Right atrium auricular region (tissue), 2 donors: ENCODE measurements at regions not wholly inside any gene's neighbourhood (a gene's known extent, or its start where the extent isn't known, plus 50 kb on each side); places are given as distances from the start of the nearest gene placed in this dataset.
"Not testable (repeated sequence)": the region's sequence is repeated elsewhere in the genome, so short reads cannot be mapped to it uniquely, and the experiment has no call there.

ENCODE experiments used
- DNase-seq: peaks from one replicate; pipeline ENCODE4 v3.0.0-alpha.2; 2019; ENCODE audit warnings: low spot score
- H3K27ac ChIP-seq, 2 donors: fragments of 200-600 bp; sonication (generic); 1 replicate in 1 of 2; 2 replicates in 1 of 2; pipeline ENCODE4 v1.5.1; 2016 to 2019
- H3K27me3 ChIP-seq, 2 donors: fragments of 200-600 bp; sonication (generic); one replicate each; pipeline versions ENCODE4 v1.5.1 to v1.6.0; 2017 to 2019
- H3K36me3 ChIP-seq: fragments of 200-600 bp; sonication (generic); one replicate; pipeline ENCODE4 v1.5.1; 2016
- H3K4me1 ChIP-seq, 2 donors: fragments of 200-600 bp; sonication (generic); one replicate each; pipeline versions ENCODE4 v1.5.1 to v1.6.0; 2017 to 2019
- H3K4me3 ChIP-seq, 2 donors: fragments of 200-600 bp; sonication (generic); 1 replicate in 1 of 2; 2 replicates in 1 of 2; pipeline ENCODE4 v1.5.1; 2017 to 2019; ENCODE audit warnings: mild to moderate bottlenecking in 1 of 2, moderate library complexity in 1 of 2
- H3K9me3 ChIP-seq, 2 donors: fragments of 200-600 bp; sonication (generic); one replicate each; pipeline ENCODE4 v1.5.1; 2019
- CTCF ChIP-seq, 2 donors: fragments of 200-600 bp; sonication (generic); IDR thresholded peaks; one replicate each; pipeline ENCODE4 v1.5.1; 2019; ENCODE audit warnings: antibody characterized with exemption in 2 of 2

DNA sequence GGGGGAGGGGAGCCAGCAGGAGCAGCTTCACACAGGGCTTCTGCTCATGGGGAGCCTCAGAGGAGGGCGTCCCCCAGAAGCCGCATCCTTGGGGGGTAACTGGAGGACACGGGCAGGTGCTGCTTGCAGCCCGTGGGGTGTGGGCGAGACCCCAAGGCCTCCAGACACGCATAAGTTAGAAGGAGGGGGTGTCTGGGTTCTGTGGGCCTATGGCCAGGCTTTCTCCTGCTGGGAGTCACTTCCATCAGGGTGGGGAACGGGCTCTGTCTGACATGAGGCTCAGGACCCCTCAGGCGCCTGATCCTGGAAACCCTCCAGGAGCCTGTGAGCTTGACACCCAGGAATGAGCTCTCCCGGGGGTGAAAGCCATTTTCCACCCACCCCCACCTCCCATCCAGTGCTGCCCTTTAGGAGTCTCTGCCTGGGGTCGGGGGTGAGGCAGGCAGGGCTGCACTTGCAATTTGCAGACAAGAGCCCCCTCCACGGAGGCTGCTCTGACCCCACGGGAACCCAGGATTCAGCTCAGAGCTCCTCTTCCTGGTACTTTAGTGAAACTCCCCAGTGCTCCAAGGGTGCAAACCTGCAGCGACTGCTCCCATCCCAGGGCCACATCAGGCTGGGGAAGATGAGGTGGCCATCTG lies 325.7 kb downstream of the ADGRD1 start:
- TF ChIP-seq CTCF (IDR thresholded peaks at IDR 0.05), result no peak
- Histone ChIP-seq H3K4me1 (no peaks in the 10 kb centered on the region), H3K27me3 (no peaks in the 10 kb centered on the region), H3K4me3 (no peak overlapping the region), H3K27ac (no peak overlapping the region), H3K36me3 (no peaks in the 10 kb centered on the region), H3K9me3 (no peaks in the 10 kb centered on the region)
- no peak for DNase-seq

- H3K9me3 ChIP-seq, result no peaks in the 10 kb centered on the region
- H3K27ac ChIP-seq, result no peak overlapping the region
- no peaks in the 10 kb centered on the region for H3K27me3 ChIP-seq
- no peak for TF ChIP-seq CTCF (IDR thresholded peaks at IDR 0.05)
- DNase-seq, result no peak
- no peak overlapping the region for H3K4me3 ChIP-seq
- H3K4me1 ChIP-seq, result no peaks in the 10 kb centered on the region
- no peaks in the 10 kb centered on the region for H3K36me3 ChIP-seq
Measured at GRCh38 chr12:131280426-131280825, 326.7 kb downstream of the ADGRD1 start.

- no peaks in the 10 kb centered on the region for H3K36me3 ChIP-seq
- no peaks in the 10 kb centered on the region for H3K27me3 ChIP-seq
- H3K27ac ChIP-seq, result no peak overlapping the region
- TF ChIP-seq CTCF (IDR thresholded peaks at IDR 0.05), result no peak
- no peak for DNase-seq
- H3K4me1 ChIP-seq, result no peaks in the 10 kb centered on the region
- no peak overlapping the region for H3K4me3 ChIP-seq
- no peaks in the 10 kb centered on the region for H3K9me3 ChIP-seq
Measured at GRCh38 chr12:131281016-131281415, 327.3 kb downstream of the ADGRD1 start.

GRCh38 chr12:131282292-131283080 lies 328.8 kb downstream of the ADGRD1 start:
- Histone ChIP-seq H3K36me3 (no peaks in the 10 kb centered on the region), H3K9me3 (no peaks in the 10 kb centered on the region), H3K27me3 (no peaks in the 10 kb centered on the region), H3K4me3 (no peak overlapping the region), H3K27ac (no peak overlapping the region), H3K4me1 (no peaks in the 10 kb centered on the region)
- TF ChIP-seq CTCF (IDR thresholded peaks at IDR 0.05), result no peak
- DNase-seq, result no peak

- Histone ChIP-seq H3K4me3 (no peak overlapping the region), H3K9me3 (no peaks in the 10 kb centered on the region), H3K27ac (no peak overlapping the region), H3K36me3 (no peaks in the 10 kb centered on the region), H3K4me1 (no peaks in the 10 kb centered on the region), H3K27me3 (no peaks in the 10 kb centered on the region)
- no peak for DNase-seq
- TF ChIP-seq CTCF (IDR thresholded peaks at IDR 0.05), result no peak
Measured at GRCh38 chr12:131283191-131283861, 329.6 kb downstream of the ADGRD1 start.

GRCh38 chr12:131283862-131284825 lies 330.4 kb downstream of the ADGRD1 start:
- H3K36me3 ChIP-seq, H3K27me3 ChIP-seq, DNase-seq, H3K27ac ChIP-seq, H3K4me3 ChIP-seq, H3K4me1 ChIP-seq, H3K9me3 ChIP-seq: not testable (repeated sequence)

DNA sequence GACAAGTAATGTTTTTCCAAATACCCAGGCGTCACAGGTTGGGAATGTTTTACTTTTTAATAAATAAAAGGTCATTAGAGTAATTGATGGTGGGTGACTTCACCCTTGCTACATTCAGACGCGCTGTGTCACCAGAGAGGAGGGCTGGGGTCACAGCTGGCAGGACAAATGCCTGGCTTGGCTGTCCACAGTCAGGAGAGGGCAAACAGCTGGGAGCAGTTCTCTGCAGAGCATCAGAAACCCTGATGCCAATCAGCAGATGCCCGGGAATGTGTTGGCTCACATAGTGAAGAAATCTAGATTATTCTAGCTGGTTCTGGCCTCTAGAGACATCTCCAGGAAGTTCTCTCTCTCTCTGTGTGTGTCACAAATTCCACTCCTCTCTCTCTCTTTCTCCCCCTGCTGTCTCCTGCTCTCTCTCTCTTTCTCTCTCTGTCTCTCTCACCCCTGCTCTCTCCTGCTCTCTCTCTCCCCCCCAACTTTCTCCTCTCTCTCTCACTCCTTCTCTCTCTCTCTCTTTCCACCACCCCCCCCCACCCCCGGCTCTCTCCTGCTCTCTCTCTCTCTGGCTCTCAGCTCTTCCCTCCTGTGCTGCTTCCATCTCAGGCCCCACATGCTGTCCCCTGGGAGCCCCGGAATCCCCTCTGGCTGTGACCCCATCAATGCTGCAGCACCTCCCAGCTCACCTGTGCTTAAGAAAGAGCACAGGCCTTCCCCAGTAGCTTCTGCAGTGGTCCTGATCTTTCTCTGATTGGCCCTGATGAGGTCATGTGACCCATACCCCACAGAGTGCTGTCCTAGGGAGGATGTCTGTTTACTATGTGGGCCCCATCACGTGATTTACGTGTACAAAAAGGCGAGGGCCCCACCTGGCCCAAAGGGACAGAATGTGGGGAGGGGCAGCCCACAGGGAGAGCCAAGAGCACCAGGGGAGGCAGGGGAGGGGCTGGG lies 331.5 kb downstream of the ADGRD1 start:
- H3K4me1 ChIP-seq, H3K9me3 ChIP-seq, H3K4me3 ChIP-seq, H3K27ac ChIP-seq, DNase-seq, H3K27me3 ChIP-seq, H3K36me3 ChIP-seq: not testable (repeated sequence)
